Activated naive CD8-positive, alpha-beta T cell treated with anti-CD3 and anti-CD28 coated beads, Interleukin-2, amount 50 U/mL, for 24 hours (primary cell): ENCODE measurements at regions not wholly inside any gene's neighbourhood (a gene's known extent, or its start where the extent isn't known, plus 50 kb on each side); places are given as distances from the start of the nearest gene placed in this dataset.
A peak's percentile ranks its signal among the peaks of the same experiment; 100 is the strongest.

Experiments used
- ATAC-seq: fragments of 150-1000 bp; cut with Tn5 transposase; one replicate; pipeline ENCODE4 v1.10.0; 2021
- DNase-seq: peaks from one replicate; pipeline ENCODE4 v3.0.0; 2021
- H3K27ac Mint-ChIP-seq: one replicate; pipeline ENCODE4 v1.8.0; 2021; ENCODE audit warnings: mild to moderate bottlenecking, mixed read lengths
- H3K27me3 Mint-ChIP-seq: one replicate; pipeline ENCODE4 v1.8.0; 2021; ENCODE audit warnings: mixed read lengths
- H3K36me3 Mint-ChIP-seq: one replicate; pipeline ENCODE4 v1.8.0; 2021; ENCODE audit warnings: low read depth, mixed read lengths
- H3K4me1 Mint-ChIP-seq: one replicate; pipeline ENCODE4 v1.8.0; 2021; ENCODE audit warnings: mixed read lengths
- H3K4me3 Mint-ChIP-seq: one replicate; pipeline ENCODE4 v1.8.0; 2021; ENCODE audit warnings: mild to moderate bottlenecking, moderate library complexity, mixed read lengths
- H3K9me3 Mint-ChIP-seq: one replicate; pipeline ENCODE4 v1.8.0; 2021; ENCODE audit warnings: mixed read lengths

GRCh38 chr18:46243673-46244072 is 139.5 kb downstream of the HAUS1 start:
- DNase-seq (no peak), ATAC-seq (no peak)
- Mint-ChIP-seq H3K27me3 (no peaks in the 10 kb centered on the region), H3K4me1 (peaks cover 46% of the 10 kb centered on the region), H3K27ac (peak overlapping the region; percentile 31), H3K9me3 (peaks cover under 1% of the 10 kb centered on the region), H3K36me3 (peaks cover 35% of the 10 kb centered on the region), H3K4me3 (no peak overlapping the region)

- H3K27ac Mint-ChIP-seq, result peak overlapping the region; percentile 58
Observed at GRCh38 chr18:46246101-46246500, 141.9 kb downstream of the HAUS1 start.

GRCh38 chr18:46247942-46248341 is 143.8 kb downstream of the HAUS1 start:
- no peak for DNase-seq
- no peak overlapping the region for H3K4me3 Mint-ChIP-seq

More at GRCh38 chr18:46246101-46246500, 141.9 kb downstream of the HAUS1 start:
- Mint-ChIP-seq H3K27me3 (no peaks in the 10 kb centered on the region), H3K36me3 (peaks cover 33% of the 10 kb centered on the region), H3K4me3 (no peak overlapping the region), H3K9me3 (peaks cover 3% of the 10 kb centered on the region), H3K4me1 (peaks cover 57% of the 10 kb centered on the region)
- no peak for DNase-seq
- ATAC-seq, result no peak

GRCh38 chr18:46250084-46250811 is 146.1 kb downstream of the HAUS1 start:
- Mint-ChIP-seq H3K27ac (peak overlapping the region; percentile 90), H3K9me3 (peaks cover 3% of the 10 kb centered on the region), H3K27me3 (no peaks in the 10 kb centered on the region), H3K4me1 (peaks cover 65% of the 10 kb centered on the region), H3K4me3 (peak overlapping the region; percentile 59), H3K36me3 (peaks cover 45% of the 10 kb centered on the region)
- ATAC-seq, result peak; percentile 94
- peak; percentile 34 for DNase-seq

More at GRCh38 chr18:46247942-46248341, 143.8 kb downstream of the HAUS1 start:
- Mint-ChIP-seq H3K4me1 (peaks cover 63% of the 10 kb centered on the region), H3K27me3 (no peaks in the 10 kb centered on the region), H3K9me3 (peaks cover 3% of the 10 kb centered on the region), H3K36me3 (peaks cover 34% of the 10 kb centered on the region), H3K27ac (peak overlapping the region; percentile 76)
- ATAC-seq, result no peak

GRCh38 chr18:46250812-46251173 is 146.6 kb downstream of the HAUS1 start:
- H3K27me3 Mint-ChIP-seq, result no peaks in the 10 kb centered on the region
- ATAC-seq, result no peak
- H3K4me1 Mint-ChIP-seq, result peaks cover 63% of the 10 kb centered on the region
- no peak for DNase-seq
- H3K36me3 Mint-ChIP-seq, result peaks cover 45% of the 10 kb centered on the region
- H3K9me3 Mint-ChIP-seq, result peaks cover 3% of the 10 kb centered on the region
- peak overlapping the region; percentile 90 for H3K27ac Mint-ChIP-seq
- H3K4me3 Mint-ChIP-seq, result peak overlapping the region; percentile 59

- Mint-ChIP-seq H3K9me3 (peaks cover 3% of the 10 kb centered on the region), H3K4me3 (no peak overlapping the region), H3K27me3 (no peaks in the 10 kb centered on the region), H3K27ac (peak overlapping the region; percentile 46), H3K36me3 (peaks cover 50% of the 10 kb centered on the region), H3K4me1 (peaks cover 58% of the 10 kb centered on the region)
- ATAC-seq (no peak), DNase-seq (no peak)
Observed at GRCh38 chr18:46252759-46253158, 148.6 kb downstream of the HAUS1 start.

- H3K27ac Mint-ChIP-seq, result peak overlapping the region; percentile 55
- no peaks in the 10 kb centered on the region for H3K27me3 Mint-ChIP-seq
- peaks cover 45% of the 10 kb centered on the region for H3K36me3 Mint-ChIP-seq
- H3K9me3 Mint-ChIP-seq, result peaks cover 3% of the 10 kb centered on the region
- no peak for DNase-seq
- ATAC-seq, result no peak
- H3K4me3 Mint-ChIP-seq, result no peak overlapping the region
- H3K4me1 Mint-ChIP-seq, result peaks cover 51% of the 10 kb centered on the region
Observed at GRCh38 chr18:46253498-46253897, 149.3 kb downstream of the HAUS1 start.

- Mint-ChIP-seq H3K27me3 (no peaks in the 10 kb centered on the region), H3K27ac (peak overlapping the region; percentile 14), H3K4me3 (no peak overlapping the region), H3K4me1 (peaks cover 43% of the 10 kb centered on the region), H3K36me3 (peaks cover 45% of the 10 kb centered on the region), H3K9me3 (no peaks in the 10 kb centered on the region)
- DNase-seq (no peak), ATAC-seq (no peak)
Observed at GRCh38 chr18:46256078-46256477, 151.9 kb downstream of the HAUS1 start.

- H3K27ac Mint-ChIP-seq, result no peak overlapping the region
- no peak for DNase-seq
- no peak for ATAC-seq
- no peaks in the 10 kb centered on the region for H3K9me3 Mint-ChIP-seq
- peaks cover 57% of the 10 kb centered on the region for H3K36me3 Mint-ChIP-seq
- no peaks in the 10 kb centered on the region for H3K27me3 Mint-ChIP-seq
- H3K4me1 Mint-ChIP-seq, result peaks cover 53% of the 10 kb centered on the region
- no peak overlapping the region for H3K4me3 Mint-ChIP-seq
Observed at GRCh38 chr18:46257366-46257765, 153.2 kb downstream of the HAUS1 start.

GRCh38 chr18:46260016-46260878 is 156.1 kb downstream of the HAUS1 start:
- peaks cover 67% of the 10 kb centered on the region for H3K36me3 Mint-ChIP-seq
- DNase-seq, result no peak
- ATAC-seq, result no peak
- H3K27me3 Mint-ChIP-seq, result no peaks in the 10 kb centered on the region
- no peaks in the 10 kb centered on the region for H3K9me3 Mint-ChIP-seq
- peak overlapping the region; percentile 29 for H3K27ac Mint-ChIP-seq
- H3K4me1 Mint-ChIP-seq, result peaks cover 67% of the 10 kb centered on the region
- no peak overlapping the region for H3K4me3 Mint-ChIP-seq

- no peaks in the 10 kb centered on the region for H3K9me3 Mint-ChIP-seq
- DNase-seq (no peak), ATAC-seq (no peak)
- H3K36me3 Mint-ChIP-seq, result peaks cover 67% of the 10 kb centered on the region
- no peak overlapping the region for H3K4me3 Mint-ChIP-seq
- H3K4me1 Mint-ChIP-seq, result peaks cover 71% of the 10 kb centered on the region
- no peaks in the 10 kb centered on the region for H3K27me3 Mint-ChIP-seq
- H3K27ac Mint-ChIP-seq, result no peak overlapping the region
Observed at GRCh38 chr18:46260879-46261143, 156.6 kb downstream of the HAUS1 start.

- peaks cover 73% of the 10 kb centered on the region for H3K4me1 Mint-ChIP-seq
- no peaks in the 10 kb centered on the region for H3K27me3 Mint-ChIP-seq
- DNase-seq, result no peak
- H3K27ac Mint-ChIP-seq, result peak overlapping the region; percentile 36
- H3K9me3 Mint-ChIP-seq, result no peaks in the 10 kb centered on the region
- no peak overlapping the region for H3K4me3 Mint-ChIP-seq
- ATAC-seq, result no peak
- H3K36me3 Mint-ChIP-seq, result peaks cover 66% of the 10 kb centered on the region
Observed at GRCh38 chr18:46261799-46262198, 157.6 kb downstream of the HAUS1 start.

- Mint-ChIP-seq H3K4me1 (peaks cover 79% of the 10 kb centered on the region), H3K27ac (no peak overlapping the region), H3K27me3 (no peaks in the 10 kb centered on the region), H3K4me3 (no peak overlapping the region), H3K9me3 (no peaks in the 10 kb centered on the region), H3K36me3 (peaks cover 64% of the 10 kb centered on the region)
- no peak for DNase-seq
- no peak for ATAC-seq
Observed at GRCh38 chr18:46262856-46263255, 158.7 kb downstream of the HAUS1 start.

- Mint-ChIP-seq H3K9me3 (no peaks in the 10 kb centered on the region), H3K27me3 (no peaks in the 10 kb centered on the region), H3K36me3 (peaks cover 66% of the 10 kb centered on the region), H3K4me1 (peaks cover 89% of the 10 kb centered on the region), H3K4me3 (no peak overlapping the region), H3K27ac (peak overlapping the region; percentile 96)
- DNase-seq (no peak), ATAC-seq (no peak)
Observed at GRCh38 chr18:46264255-46264654, 160.1 kb downstream of the HAUS1 start.
